GM12878 (cell line): ENCODE measurements at regions not wholly inside any gene's neighbourhood (a gene's known extent, or its start where the extent isn't known, plus 50 kb on each side); places are given as distances from the start of the nearest gene placed in this dataset.
A peak's percentile ranks its signal among the peaks of the same experiment; 100 is the strongest.

Experiments used
- ATAC-seq: fragments of 200-7000 bp; cut with Tn5 transposase; 3 replicates; pipeline ENCODE4 v1.9.1; 2020; ENCODE audit warnings: mild to moderate bottlenecking, moderate library complexity
- BruUV-seq: library from RNA; stranded (reverse); fragments of 400-500 nt; replicated peaks from 2 replicates; lab custom pipeline; 2021; lab: Mats Ljungman, UMichigan
- CTCF ChIA-PET: fragments of 300-600 bp; sonication (Branson Sonifier 250); formaldehyde crosslinking; extraction: SDS; loops from one replicate; lab custom pipeline; 2021; ENCODE audit warnings: inconsistent platforms; lab: Yijun Ruan, JAX
- POLR2A ChIA-PET: fragments of 350-600 bp; formaldehyde crosslinking; extraction: SDS; loops from one replicate; lab custom pipeline; 2021; ENCODE audit warnings: inconsistent platforms; lab: Charles Lee
- RAD21 ChIA-PET: fragments of 300-600 bp; sonication (Branson Sonifier 250); formaldehyde crosslinking; loops from one replicate; lab custom pipeline; 2023; ENCODE audit warnings: antibody characterized with exemption; ENCODE audit not compliant: unreplicated experiment; lab: Charles Lee
- SMC1A ChIA-PET: fragments of 300-600 bp; sonication (Branson Sonifier 250); formaldehyde crosslinking; loops from one replicate; lab custom pipeline; 2023; ENCODE audit not compliant: unreplicated experiment, uncharacterized antibody; lab: Charles Lee
- DNase-seq: peaks from one replicate; pipeline ENCODE4 v3.0.0-alpha.2; 2011; ENCODE audit warnings: low read depth, low spot score
- FAIRE-seq: peaks from 3 replicates; lab custom pipeline; 2011; peaks lifted over from hg19 to GRCh38; lab: Jason Lieb, UNC
- H2AFZ ChIP-seq: 2 replicates; pipeline ENCODE4 v1.6.0; 2011; ENCODE audit warnings: low read depth, low read length, control low read depth; ENCODE audit not compliant: control insufficient read depth
- H3K27ac ChIP-seq: 2 replicates; pipeline ENCODE4 v1.5.1; 2011; ENCODE audit warnings: control low read depth; ENCODE audit not compliant: control insufficient read depth, insufficient read depth
- H3K27me3 ChIP-seq, 2 experiments: replicated peaks in 1 of 2; 2 replicates each; pipeline versions ENCODE4 v1.6.0 to v1.6.1; 2011; ENCODE audit warnings: low read length in 1 of 2; ENCODE audit not compliant: control insufficient read depth in 2 of 2, insufficient read depth in 2 of 2
- H3K36me3 ChIP-seq, 2 experiments: 2 replicates each; pipeline ENCODE4 v1.5.1; 2011; ENCODE audit warnings: low read length in 1 of 2; ENCODE audit not compliant: control insufficient read depth in 2 of 2, insufficient read depth in 2 of 2
- H3K4me1 ChIP-seq: 2 replicates; pipeline ENCODE4 v1.6.1; 2011; ENCODE audit warnings: mild to moderate bottlenecking, low read length, moderate library complexity, mixed read lengths; ENCODE audit not compliant: control insufficient read depth, insufficient read depth
- H3K4me2 ChIP-seq: 2 replicates; pipeline ENCODE4 v1.6.0; 2011; ENCODE audit warnings: control low read depth; ENCODE audit not compliant: control insufficient read depth, insufficient read depth
- H3K4me3 ChIP-seq: fragments of 200-600 bp; sonication (generic); 2 replicates; pipeline ENCODE4 v1.5.1; 2016
- H3K79me2 ChIP-seq: 2 replicates; pipeline ENCODE4 v1.6.0; 2011; ENCODE audit warnings: low read length; ENCODE audit not compliant: control insufficient read depth, insufficient read depth
- H3K9ac ChIP-seq: 2 replicates; pipeline ENCODE4 v1.8.0; 2011; ENCODE audit warnings: low read length, control low read depth, mixed read lengths; ENCODE audit not compliant: control insufficient read depth, insufficient read depth
- H3K9me3 ChIP-seq: replicated peaks from 3 replicates; pipeline ENCODE4 v1.5.1; 2011; ENCODE audit warnings: mild to moderate bottlenecking, low read length; ENCODE audit not compliant: control insufficient read depth, insufficient read depth
- H4K20me1 ChIP-seq: 2 replicates; pipeline ENCODE4 v1.6.0; 2011; ENCODE audit not compliant: control insufficient read depth, insufficient read depth
- WGBS: methylation state at CpG from one replicate; pipeline ENCODE4 v1.1.6; 2016; ENCODE audit warnings: low lambda C conversion rate; ENCODE audit not compliant: insufficient replicate concordance, insufficient coverage; ENCODE audit errors: missing lambda C conversion rate; 5-methylcytosine and 5-hydroxymethylcytosine counted together
- in situ Hi-C: fragments of 300-500 bp; cut with MboI; formaldehyde crosslinking; loops from 9 replicates; pipeline ENCODE4 v1.14.3; 2018; ENCODE audit warnings: mixed read lengths
- intact Hi-C: fragments of 100-400 bp; cut with micrococcal nuclease; formaldehyde crosslinking; loops from one replicate; pipeline ENCODE4 v1.14.2; 2022; ENCODE audit not compliant: unreplicated experiment
- TF ChIP-seq, protein P1 (sequence below): IDR thresholded peaks from 2 replicates; pipeline ENCODE4 v1.6.1; 2012; ENCODE audit warnings: mild to moderate bottlenecking, low read depth, low read length
- TF ChIP-seq, protein P2 (sequence below): fragments of 450-650 bp; IDR thresholded peaks from 2 replicates; pipeline ENCODE4 v1.6.1; 2017; ENCODE audit warnings: low read depth, mild to moderate bottlenecking, moderate library complexity

DNA sequence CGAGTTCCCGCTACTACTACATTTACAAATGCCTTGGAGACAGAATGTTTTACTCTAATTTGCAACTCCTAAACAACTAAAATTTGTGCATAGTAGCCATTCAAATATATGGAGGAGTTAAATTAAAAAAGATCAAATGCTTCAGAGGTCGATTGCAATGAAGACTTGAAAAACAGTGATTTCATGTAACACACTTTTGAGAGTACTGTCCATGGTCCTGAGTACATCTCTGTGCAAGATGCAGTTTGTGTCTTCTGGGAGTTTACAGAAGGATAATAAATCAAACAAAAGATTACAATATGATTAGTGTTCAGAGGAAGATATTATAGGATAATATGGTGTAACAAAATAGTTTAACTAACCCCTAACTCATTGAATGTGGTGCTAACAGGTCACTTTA is 894.7 kb downstream of the TMEM182 start:
- H3K27ac ChIP-seq: no peak overlapping the region
- TF ChIP-seq, protein P1, sequence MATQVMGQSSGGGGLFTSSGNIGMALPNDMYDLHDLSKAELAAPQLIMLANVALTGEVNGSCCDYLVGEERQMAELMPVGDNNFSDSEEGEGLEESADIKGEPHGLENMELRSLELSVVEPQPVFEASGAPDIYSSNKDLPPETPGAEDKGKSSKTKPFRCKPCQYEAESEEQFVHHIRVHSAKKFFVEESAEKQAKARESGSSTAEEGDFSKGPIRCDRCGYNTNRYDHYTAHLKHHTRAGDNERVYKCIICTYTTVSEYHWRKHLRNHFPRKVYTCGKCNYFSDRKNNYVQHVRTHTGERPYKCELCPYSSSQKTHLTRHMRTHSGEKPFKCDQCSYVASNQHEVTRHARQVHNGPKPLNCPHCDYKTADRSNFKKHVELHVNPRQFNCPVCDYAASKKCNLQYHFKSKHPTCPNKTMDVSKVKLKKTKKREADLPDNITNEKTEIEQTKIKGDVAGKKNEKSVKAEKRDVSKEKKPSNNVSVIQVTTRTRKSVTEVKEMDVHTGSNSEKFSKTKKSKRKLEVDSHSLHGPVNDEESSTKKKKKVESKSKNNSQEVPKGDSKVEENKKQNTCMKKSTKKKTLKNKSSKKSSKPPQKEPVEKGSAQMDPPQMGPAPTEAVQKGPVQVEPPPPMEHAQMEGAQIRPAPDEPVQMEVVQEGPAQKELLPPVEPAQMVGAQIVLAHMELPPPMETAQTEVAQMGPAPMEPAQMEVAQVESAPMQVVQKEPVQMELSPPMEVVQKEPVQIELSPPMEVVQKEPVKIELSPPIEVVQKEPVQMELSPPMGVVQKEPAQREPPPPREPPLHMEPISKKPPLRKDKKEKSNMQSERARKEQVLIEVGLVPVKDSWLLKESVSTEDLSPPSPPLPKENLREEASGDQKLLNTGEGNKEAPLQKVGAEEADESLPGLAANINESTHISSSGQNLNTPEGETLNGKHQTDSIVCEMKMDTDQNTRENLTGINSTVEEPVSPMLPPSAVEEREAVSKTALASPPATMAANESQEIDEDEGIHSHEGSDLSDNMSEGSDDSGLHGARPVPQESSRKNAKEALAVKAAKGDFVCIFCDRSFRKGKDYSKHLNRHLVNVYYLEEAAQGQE: peak; percentile 71
- TF ChIP-seq, protein P2, sequence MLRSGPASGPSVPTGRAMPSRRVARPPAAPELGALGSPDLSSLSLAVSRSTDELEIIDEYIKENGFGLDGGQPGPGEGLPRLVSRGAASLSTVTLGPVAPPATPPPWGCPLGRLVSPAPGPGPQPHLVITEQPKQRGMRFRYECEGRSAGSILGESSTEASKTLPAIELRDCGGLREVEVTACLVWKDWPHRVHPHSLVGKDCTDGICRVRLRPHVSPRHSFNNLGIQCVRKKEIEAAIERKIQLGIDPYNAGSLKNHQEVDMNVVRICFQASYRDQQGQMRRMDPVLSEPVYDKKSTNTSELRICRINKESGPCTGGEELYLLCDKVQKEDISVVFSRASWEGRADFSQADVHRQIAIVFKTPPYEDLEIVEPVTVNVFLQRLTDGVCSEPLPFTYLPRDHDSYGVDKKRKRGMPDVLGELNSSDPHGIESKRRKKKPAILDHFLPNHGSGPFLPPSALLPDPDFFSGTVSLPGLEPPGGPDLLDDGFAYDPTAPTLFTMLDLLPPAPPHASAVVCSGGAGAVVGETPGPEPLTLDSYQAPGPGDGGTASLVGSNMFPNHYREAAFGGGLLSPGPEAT: no peak
- TF ChIP-seq, all 136 proteins: peak for 1
- ChIA-PET SMC1A (no interaction called here), CTCF (no interaction called here), RAD21 (no interaction called here), POLR2A (no interaction called here)
- H3K4me2 ChIP-seq: no peak overlapping the region
- no peak overlapping the region for H2AFZ ChIP-seq
- no TSS peak for BruUV-seq
- WGBS: 30% methylated on average over 3 of the region's 3 CpGs
- FAIRE-seq (no peak), ATAC-seq (no peak), DNase-seq (no peak)
- H3K9me3 ChIP-seq: no peaks in the 10 kb centered on the region
- intact Hi-C loops: loop anchor here (5.0 kb wide), 1 partner anchor 54 kb away; no protein-coding TSS in a partner anchor
- no peaks in the 10 kb centered on the region for H3K27me3 ChIP-seq
- in situ Hi-C loops: no loop called here
- no peaks in the 10 kb centered on the region for H3K36me3 ChIP-seq
- H3K4me3 ChIP-seq: no peak overlapping the region
- H3K9ac ChIP-seq: no peak overlapping the region
- no peaks in the 10 kb centered on the region for H3K79me2 ChIP-seq
- H4K20me1 ChIP-seq: no peaks in the 10 kb centered on the region
- no peaks in the 10 kb centered on the region for H3K4me1 ChIP-seq
